IPS-11a (cell line): ENCODE measurements at regions not wholly inside any gene's neighbourhood (a gene's known extent, or its start where the extent isn't known, plus 50 kb on each side); places are given as distances from the start of the nearest gene placed in this dataset.

Experiments used
- H3K4me3 ChIP-seq: one replicate; pipeline ENCODE4 v1.5.1; 2013; ENCODE audit warnings: low read depth, low read length, control low read depth

DNA sequence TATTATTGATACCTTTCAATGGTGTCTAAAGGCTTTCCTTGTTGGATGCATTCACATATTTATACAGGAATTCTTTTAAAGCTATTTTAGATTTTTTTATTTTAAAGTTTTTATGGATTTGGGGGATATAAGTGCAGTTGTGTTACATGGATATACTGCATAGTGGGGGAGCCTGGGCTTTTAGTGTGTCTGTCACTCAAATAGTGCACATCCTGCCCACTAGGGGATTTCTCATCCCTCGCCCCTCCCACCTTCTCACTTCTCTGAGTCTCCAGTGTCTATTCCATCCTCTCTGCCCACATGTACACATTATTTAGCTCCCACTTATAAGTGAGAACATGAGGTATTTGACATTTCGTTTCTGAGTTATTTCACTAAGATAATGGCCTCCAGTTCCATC lies 154.0 kb upstream of the MKI67 start:
- no peak overlapping the region for H3K4me3 ChIP-seq

DNA sequence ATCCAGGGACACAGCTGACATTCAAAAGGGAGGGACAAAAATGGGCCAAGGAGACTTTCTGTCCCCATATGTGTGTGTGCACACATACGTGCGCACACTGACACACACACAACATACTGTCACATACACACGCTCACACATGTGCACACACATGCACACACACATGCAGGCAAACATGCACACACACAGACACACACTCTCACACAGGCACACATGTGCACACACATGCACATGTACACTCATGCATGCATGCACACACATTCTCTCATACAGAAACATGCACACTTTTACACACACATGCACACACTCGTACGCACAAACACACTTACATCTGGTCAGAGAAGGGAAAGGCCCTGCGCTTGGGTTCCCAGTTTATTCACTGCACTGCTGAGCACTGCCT lies 155.1 kb upstream of the MKI67 start:
- H3K4me3 ChIP-seq = no peak overlapping the region

DNA sequence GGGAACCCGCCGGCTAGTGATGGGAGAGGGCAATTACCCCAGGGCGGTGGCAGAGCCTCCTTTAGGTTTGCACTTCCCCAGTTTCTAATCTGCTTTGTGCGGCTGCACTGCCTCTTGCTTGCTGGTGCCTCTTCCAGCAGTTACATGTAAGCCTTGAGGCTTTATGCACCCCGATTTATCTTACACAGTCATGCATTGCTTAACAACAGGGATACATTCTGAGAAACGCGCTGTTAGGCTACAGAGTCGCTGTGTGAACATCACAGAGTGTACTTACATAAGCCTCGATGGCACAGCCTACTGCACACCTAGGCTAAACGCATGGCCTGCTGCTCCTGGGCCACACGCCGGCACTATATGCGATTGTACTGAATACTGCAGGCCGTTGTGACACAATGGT lies 155.6 kb upstream of the MKI67 start:
- no peak overlapping the region for H3K4me3 ChIP-seq

DNA sequence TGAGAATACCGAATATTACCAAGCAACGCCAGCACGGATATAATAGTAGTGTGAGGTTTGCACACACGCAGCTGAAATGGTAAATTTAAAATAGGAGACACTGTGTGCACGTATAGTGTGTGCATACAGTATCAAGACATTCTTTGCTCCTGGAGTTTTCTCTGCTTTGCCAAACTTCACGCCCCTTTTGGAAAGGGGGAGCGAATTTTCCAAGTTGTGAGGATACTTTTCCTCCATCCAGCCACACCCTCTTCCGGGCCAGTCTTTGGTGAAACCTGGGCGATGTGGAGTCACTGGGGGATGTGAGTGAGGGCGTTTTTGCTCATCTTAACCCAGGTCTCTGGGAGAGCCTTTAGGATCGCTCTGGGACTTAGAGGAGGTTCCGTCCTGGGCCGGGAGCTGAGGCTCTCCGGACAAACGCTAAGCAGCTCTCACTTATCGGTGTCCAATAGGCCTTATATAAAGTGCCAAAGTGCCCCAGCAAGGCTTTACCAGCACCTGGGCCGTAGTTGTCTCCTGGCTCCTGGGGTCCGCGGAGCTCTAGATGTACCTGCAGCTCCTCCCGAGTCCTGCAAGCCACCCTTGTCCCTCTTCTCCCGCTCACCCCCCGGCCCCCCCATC lies 160.0 kb upstream of the MKI67 start:
- peak overlapping the region; percentile 8 for H3K4me3 ChIP-seq

DNA sequence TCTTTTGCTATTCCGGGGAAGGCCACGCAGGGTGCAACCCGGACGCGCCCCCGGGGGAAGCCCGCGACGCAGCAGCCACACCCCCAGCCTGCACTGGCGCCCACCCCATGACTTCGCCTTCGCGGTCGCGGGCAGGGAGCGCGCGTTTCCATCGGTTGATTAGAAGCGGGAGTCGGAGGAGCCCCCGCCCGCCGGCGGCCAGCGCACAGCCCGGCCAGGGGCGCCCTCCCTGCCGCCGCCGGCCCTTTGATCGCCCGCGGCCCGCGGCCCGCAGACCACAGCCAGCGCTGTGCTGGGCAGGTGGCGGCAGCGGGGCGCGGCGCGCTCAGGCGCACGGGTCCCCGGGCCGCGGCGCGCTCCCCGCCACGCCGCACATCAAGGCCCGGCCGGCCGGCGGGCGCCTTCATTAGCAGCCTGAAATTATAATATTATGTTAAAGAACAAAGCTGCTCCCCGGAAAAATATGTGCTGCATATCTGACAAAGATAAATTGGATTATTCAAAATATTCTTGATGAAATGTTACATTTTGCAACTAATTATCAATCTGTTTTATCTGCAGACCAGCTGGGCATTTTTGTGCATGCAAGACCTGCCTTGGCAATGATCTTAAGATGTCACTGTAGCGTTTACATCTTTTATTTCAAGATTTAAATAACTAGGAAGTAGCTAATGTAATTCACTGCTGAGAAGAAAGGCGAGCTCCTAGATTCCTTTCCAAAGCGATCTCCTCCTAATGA lies 160.7 kb upstream of the MKI67 start:
- peak overlapping the region; percentile 8 for H3K4me3 ChIP-seq

DNA sequence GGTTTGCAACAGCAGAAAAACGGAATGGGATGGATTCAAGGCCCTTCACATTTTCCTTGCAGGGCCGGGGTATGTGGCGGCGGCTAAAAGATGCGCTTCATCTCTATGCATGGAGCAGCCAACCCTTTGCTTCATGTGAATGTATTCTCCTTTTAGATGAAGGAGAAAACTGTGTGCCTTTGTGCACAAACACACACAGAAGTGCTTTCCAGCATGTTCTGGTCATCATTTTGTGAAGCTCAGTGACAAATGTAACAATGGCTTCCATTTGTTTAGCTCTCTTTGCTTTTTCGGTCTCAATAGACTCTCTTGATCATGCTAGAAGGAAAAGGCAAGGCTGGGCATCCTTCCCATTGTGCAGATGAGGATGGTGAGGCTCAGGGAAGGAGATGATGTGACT lies 161.7 kb upstream of the MKI67 start:
- no peak overlapping the region for H3K4me3 ChIP-seq

DNA sequence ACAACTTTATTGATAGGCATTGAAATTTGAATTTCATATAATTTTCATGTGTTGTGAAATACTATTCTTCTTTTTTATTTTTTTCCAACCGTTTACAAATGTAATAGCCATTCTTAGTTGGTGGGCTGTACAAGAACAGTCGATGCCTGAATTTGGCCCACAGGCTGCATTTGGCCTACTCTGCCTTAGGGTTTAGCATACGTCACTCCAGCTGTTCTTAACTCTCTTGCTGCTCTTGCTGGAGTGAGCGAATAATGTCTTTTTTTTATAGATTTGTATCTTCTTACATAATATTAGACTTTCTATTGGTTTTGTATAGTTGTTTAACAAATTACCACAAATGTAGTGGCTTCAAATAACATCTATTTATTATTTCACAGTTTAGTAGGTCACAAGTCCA lies 163.4 kb upstream of the MKI67 start:
- no peak overlapping the region for H3K4me3 ChIP-seq

DNA sequence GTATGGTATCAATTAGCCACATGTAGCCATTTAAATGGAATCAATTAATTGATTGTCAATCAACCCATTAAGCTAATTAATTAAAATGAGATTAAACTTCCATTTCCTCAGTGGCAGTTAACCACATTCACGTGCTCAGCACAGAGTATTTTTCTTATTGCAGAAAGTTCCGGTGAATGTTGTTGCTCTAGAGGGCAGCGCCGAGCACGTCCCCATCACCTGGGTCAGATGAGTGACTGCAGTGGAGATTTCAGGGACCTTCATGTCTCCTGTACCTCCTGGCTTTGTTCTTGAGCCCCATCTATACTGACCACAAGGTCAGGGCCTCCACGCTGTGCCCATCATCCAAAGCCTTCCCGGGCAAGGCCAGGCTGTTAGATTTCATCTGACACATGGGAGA lies 168.8 kb upstream of the MKI67 start:
- no peak overlapping the region for H3K4me3 ChIP-seq

DNA sequence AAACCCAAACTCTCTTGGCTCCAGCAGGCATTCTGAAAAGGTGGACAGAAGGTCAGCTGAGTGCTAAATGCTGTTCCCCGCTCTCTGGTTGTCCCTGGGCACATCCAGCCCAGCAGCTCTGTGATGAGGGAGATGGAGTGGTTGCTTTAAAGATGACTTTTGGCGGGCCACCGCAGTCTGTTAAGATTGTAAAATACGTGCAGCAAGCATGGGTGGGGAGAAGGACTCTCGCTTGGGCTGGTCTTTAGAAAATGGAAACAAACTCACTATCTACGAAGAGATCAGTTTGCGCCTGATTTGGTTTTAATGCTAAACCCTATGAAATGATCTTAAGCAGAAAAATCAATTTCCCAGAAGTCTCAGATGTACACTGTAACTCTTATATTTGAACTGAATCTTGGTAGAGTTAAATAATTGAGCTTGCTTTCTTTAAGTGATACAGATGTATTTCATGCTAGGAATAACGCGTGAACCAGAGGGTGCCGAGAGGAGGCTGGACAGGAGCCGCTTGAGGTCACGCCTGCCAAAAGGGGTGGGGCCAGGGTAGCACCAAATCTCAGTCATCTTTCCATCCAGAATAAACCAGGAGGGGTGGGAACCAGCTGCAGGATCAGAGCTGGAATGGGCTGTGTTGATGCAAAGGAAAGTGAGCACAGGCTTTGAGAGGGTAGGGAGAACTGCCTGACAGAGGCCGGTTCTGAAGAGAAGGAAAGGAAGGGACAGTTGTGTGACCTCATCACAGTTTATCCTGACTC lies 170.2 kb upstream of the MKI67 start:
- no peak overlapping the region for H3K4me3 ChIP-seq

DNA sequence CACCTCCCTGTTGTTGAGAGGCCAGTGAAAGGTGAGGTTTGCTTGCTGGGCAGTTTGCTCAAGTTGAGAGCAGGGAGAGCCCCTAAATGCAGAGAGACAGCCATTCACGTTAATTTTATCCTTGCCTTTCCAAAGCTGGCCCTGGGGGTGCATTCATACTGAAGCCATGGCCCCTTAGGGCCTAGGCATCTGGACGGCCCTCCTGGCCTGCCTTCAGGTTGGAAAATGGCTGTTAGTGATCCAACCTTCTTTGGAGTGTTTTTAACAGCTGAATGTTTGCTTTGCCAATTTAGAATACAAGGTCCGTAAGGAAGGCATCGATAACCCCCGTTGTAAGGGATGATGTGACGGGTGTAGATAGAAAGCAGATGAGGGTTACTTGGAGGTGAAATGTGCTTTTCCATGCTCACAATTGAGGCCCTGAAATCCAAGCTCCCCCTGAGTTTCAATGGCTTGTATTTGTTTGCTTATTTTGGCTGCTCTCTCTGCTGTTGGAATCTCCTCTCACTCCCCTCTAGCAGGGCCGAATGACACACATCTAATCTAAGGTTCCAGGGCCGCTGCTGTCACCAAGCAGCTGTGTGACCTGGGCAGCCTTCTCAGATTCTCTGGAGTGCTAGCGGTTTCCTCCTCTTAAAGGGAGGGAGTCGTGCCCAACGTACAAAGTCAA lies 171.6 kb upstream of the MKI67 start:
- H3K4me3 ChIP-seq = no peak overlapping the region

DNA sequence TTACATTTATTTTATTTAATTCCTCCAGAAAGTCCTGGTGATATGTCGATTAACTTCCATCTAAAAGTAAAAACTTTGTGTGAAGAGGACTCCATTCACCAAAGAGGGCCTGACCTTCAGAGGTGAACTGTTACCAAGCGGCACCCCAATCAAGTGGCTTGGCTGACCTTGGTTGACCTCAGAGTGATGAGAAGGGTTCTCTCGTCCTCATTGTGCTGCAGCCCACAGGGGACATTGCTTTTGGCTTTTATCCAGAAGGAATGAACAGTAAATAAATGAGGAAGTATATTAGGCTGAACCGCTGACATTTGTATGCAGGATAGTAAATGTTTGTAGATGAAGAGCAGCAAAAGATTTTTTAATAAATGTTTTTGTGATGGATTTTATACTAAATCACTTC lies 172.4 kb upstream of the MKI67 start:
- H3K4me3 ChIP-seq = no peak overlapping the region

DNA sequence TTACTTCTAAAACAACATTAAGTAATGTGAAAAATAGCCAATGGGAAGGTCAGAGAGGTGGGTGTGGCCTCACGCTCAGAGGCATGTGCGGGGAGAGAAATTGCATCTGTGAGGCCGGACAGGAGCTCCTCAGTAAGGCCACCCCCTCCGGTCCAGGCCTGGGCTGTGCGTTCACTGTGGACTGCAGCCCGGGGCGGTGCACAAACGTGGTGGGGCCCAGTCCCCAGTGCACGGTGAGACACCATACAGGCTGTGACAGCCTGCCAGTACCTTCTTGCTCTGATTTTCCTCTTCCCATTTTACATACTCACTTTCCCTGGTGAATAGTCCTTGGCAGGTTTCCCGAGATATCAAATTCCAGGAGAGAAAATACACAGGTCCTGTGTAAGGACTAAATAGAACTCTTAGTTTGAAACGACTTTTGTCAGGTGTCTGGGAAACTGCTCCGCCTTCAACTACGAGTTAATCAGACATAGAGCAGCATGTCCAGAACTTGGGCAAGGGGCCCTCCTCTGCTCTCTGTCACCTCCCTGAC lies 174.1 kb upstream of the MKI67 start:
- H3K4me3 ChIP-seq = no peak overlapping the region

DNA sequence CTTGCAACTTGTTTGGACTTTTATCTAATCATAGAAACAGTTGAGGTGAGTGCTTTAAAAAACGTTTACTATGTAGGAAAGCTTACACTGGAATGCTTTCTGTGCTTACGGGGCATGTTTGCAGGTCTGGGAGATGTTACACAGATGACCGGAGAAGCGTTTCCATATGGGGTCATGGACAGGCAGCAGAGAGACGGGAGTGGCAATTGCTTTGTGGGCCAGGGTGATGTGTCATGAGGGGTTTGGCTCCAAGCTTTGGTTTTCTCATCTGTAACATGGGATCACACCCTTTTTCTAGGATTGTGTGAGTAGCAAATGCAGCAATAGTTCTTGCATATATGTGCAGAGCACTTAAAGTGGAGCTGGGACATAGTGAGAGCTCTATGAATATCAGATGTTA lies 174.8 kb upstream of the MKI67 start:
- no peak overlapping the region for H3K4me3 ChIP-seq

DNA sequence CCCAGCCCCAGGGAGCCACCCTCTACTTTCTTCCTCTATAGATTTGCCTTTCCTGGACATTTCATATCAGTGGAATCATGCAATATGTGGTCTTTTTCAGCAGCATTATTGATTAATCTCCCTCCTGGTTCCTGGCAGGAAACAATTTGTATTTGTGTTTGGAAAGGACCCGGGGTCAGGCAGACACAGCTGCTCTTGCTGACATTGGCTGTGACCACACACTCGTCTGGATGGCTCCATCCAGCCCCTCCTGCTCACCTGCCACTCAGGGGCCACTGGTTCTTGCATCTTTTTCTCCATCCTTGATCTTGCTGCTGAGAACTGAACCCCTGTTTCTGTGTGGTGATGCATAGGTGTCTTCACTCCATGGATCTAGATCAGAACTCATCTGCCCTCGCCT lies 176.6 kb upstream of the MKI67 start:
- no peak overlapping the region for H3K4me3 ChIP-seq

DNA sequence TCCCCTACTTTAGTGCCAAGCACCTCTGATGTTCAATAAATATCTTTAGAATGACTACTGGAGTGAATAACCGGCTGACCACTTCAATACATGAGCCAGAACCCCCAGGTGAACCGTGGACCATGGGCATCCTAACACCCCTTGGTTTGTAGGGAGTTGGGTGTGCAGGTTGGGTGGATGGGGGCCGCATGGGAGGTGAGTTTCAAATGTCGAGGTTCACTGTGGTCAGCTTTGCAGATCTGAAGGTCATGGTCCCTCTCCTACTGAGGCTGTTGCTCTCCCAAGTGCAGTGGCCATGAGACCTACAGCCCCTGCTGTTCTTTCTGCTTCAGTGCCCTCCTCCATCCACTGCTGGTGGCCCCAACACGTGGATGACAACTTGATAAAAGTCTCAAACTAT lies 178.0 kb upstream of the MKI67 start:
- H3K4me3 ChIP-seq = no peak overlapping the region

DNA sequence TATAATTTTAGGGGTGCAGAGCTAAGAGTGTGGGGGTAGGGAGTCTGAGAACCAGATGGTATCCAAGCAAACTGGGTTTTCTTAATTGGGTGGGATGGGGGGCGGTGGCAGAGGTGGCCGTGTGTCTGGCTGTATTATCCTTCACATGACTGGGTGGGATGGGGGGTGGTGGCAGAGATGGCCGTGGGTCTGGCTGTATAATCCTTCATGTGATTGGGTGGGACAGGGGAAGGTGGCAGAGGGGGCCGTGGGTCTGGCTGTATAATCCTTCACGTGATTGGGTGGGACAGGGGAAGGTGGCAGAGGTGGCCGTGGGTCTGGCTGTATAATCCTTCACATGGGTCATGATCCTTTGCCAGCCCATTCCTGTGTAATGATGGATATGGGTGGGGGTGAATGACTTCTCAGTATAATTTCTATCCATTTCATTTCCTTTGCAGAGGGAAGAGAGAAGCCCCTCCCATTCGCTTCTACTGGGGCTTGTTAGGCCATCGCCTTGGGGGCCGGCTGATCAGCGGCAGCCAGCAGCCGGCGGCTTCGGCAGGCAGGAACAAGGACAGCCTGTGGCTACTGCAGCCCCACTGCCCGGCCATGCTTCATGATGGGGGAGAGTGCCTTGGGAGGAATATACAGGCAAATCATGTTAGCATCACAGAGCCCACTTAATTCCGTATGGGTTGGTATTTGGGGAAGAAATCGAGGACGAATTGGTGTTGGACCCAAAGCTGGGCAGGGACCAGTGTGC lies 179.6 kb upstream of the MKI67 start:
- H3K4me3 ChIP-seq = no peak overlapping the region

DNA sequence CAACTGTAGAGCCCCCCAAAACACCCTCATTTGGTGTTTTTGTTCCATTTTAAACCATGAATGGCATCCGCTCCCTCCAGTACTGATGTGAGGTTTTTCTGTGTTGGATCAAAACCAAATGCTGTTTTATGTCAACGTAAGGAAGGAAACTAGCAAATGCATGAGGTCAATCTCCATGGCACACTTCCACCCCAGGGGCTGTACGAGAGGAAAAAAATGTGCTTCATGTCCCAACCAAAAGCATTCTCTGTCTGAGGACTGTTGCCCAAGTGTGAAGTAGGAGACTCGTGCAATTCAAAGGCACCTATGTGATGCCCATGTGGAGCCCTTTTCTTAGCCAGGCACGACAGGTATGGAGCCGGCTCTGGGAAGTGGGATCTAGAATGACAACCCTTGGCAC lies 180.3 kb upstream of the MKI67 start:
- H3K4me3 ChIP-seq = no peak overlapping the region

DNA sequence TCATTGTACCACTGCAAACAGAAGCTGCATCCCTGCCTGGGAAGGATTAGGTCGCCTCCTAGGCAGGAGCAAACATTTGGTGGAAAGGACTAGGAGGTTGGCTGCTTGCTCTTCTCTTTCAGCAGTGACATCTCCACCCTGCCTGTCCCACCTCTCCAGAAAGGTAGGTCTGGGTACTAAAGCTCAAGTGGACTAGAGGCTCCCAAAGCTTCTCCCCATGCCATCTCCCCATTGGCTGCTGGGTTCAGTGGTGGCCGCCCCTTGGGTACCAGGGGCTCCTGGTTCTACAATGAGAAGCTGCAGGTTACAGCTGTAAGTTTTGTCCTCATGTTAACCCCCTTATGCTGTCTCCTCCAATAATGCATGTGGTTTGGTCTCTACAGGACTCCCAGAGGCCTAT lies 180.7 kb upstream of the MKI67 start:
- H3K4me3 ChIP-seq = no peak overlapping the region

DNA sequence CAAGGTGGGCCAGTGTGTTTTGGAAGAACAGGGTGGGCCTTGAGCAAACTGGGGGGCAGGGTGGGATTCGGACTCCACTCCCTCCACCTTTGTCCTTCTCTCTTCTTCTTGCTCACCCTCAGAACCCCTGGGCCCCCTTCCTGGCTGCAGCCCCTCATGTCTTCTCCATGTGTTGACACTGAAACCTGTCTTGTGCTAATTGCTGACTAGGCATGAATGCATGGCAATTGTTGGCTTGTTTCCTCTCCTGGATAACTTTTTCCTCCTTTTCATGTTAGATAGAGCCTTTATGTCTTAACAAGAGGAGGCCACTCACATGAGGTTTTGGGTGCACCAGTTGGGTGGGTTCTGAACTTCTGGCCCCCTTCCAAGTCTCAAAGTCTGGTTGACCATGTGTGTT lies 181.6 kb upstream of the MKI67 start:
- no peak overlapping the region for H3K4me3 ChIP-seq

DNA sequence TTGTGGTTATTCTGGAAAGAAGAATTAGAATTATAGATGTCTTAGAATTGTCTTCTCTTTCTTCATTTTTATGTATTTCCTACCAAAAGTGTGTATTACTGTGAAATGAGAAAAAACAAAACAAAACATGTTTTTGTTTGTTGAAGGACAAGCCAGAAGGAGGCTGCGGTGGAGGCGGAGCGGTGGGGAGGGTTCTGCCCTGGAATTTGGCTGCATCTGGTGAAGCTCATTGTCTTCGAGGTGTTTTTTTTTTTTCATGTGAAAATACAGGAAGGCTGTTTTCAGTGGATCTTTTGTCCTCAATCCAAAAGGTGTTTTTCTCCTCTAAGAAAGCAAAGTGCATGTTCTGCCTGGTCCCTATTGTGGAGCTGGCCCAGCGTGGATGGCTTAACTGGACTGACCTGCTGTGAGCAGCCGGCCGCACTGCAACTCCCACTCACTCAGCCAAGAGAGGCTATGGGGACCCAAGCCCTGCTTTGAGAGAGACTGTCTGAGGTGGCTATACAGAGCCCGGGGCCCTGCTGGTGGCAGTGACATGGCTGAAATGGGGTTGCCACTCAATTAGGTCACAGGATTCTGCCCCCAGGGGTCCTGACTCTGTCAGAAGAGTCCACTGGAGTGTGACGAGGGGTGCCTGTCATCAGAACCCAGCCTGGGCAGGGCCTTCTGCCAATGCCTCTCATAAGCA lies 184.9 kb upstream of the MKI67 start:
- no peak overlapping the region for H3K4me3 ChIP-seq
